GM21717 (cell line): ENCODE measurements at regions not wholly inside any gene's neighbourhood (a gene's known extent, or its start where the extent isn't known, plus 50 kb on each side); places are given as distances from the start of the nearest gene placed in this dataset.

Experiments used
- ATAC-seq: cut with Tn5 transposase; IDR thresholded peaks from one replicate; pipeline ENCODE4 v1.9.1; 2021; ENCODE audit warnings: mild to moderate bottlenecking, moderate library complexity; ENCODE audit not compliant: unreplicated experiment

GRCh38 chr4:128604204-128604603 is 205.3 kb upstream of the JADE1 start:
- no peak for ATAC-seq

- ATAC-seq, result no peak
These were observed 206.4 kb upstream of the JADE1 start for GRCh38 chr4:128603081-128603480.

- no peak for ATAC-seq
These were observed 207.4 kb upstream of the JADE1 start for GRCh38 chr4:128601991-128602695.

- ATAC-seq, result no peak
These were observed 208.3 kb upstream of the JADE1 start for GRCh38 chr4:128600996-128601871.

- no peak for ATAC-seq
These were observed 209.1 kb upstream of the JADE1 start for GRCh38 chr4:128600410-128600809.

- ATAC-seq, result no peak
These were observed 212.0 kb upstream of the JADE1 start for GRCh38 chr4:128597500-128597899.

GRCh38 chr4:128596853-128597252 is 212.6 kb upstream of the JADE1 start:
- ATAC-seq, result no peak

- no peak for ATAC-seq
These were observed 213.4 kb upstream of the JADE1 start for GRCh38 chr4:128596115-128596514.

- ATAC-seq, result no peak
These were observed 218.0 kb upstream of the JADE1 start for GRCh38 chr4:128591482-128591881.

- ATAC-seq, result no peak
These were observed 218.7 kb upstream of the JADE1 start for GRCh38 chr4:128590773-128591172.

GRCh38 chr4:128590034-128590740 is 219.3 kb upstream of the JADE1 start:
- ATAC-seq, result no peak

GRCh38 chr4:128589384-128589965 is 220.0 kb upstream of the JADE1 start:
- ATAC-seq, result no peak

- no peak for ATAC-seq
These were observed 222.1 kb upstream of the JADE1 start for GRCh38 chr4:128587382-128587781.

- no peak for ATAC-seq
These were observed 225.5 kb upstream of the JADE1 start for GRCh38 chr4:128583753-128584712.

GRCh38 chr4:128582427-128582870 is 227.1 kb upstream of the JADE1 start:
- ATAC-seq, result no peak

GRCh38 chr4:128579154-128579853 is 230.2 kb upstream of the JADE1 start:
- ATAC-seq, result no peak

GRCh38 chr4:128574706-128575105 is 234.8 kb upstream of the JADE1 start:
- peak; percentile 89 for ATAC-seq

- no peak for ATAC-seq
These were observed 235.6 kb upstream of the JADE1 start for GRCh38 chr4:128573781-128574508.

- ATAC-seq, result no peak
These were observed 236.7 kb upstream of the JADE1 start for GRCh38 chr4:128572778-128573241.
